Stomach (tissue), 8 donors: ENCODE measurements at regions not wholly inside any gene's neighbourhood (a gene's known extent, or its start where the extent isn't known, plus 50 kb on each side); places are given as distances from the start of the nearest gene placed in this dataset.

Experiments
- DNase-seq, 2 donors: peaks; one replicate each; pipeline versions ENCODE4 v3.0.0 to v3.0.0-alpha.2; 2013 to 2019
- H3K27ac ChIP-seq, 5 donors: fragments of 200-600 bp in 4 of 5; sonication (generic) in 4 of 5; one replicate each; pipeline ENCODE4 v1.5.1; 2013 to 2019; ENCODE audit warnings: mild to moderate bottlenecking in 1 of 5, moderate library complexity in 1 of 5
- H3K27me3 ChIP-seq, 3 donors: fragments of 200-600 bp; sonication (generic); one replicate each; pipeline ENCODE4 v1.5.1; 2017 to 2019; ENCODE audit warnings: mixed run types in 1 of 3
- H3K36me3 ChIP-seq, 4 donors: fragments of 200-600 bp; sonication (generic); 1 replicate in 3 of 4; 2 replicates in 1 of 4; pipeline ENCODE4 v1.5.1; 2016 to 2019
- H3K4me1 ChIP-seq, 4 donors: fragments of 200-600 bp; sonication (generic); one replicate each; pipeline ENCODE4 v1.5.1; 2016 to 2019
- H3K4me3 ChIP-seq, 4 donors: fragments of 200-600 bp; sonication (generic) in 3 of 4; one replicate each; pipeline ENCODE4 v1.5.1; 2016 to 2019; ENCODE audit warnings: mild to moderate bottlenecking in 1 of 4
- H3K9me3 ChIP-seq, 4 donors: fragments of 200-600 bp; sonication (generic); one replicate each; pipeline ENCODE4 v1.5.1; 2016 to 2019
- CTCF ChIP-seq, 7 experiments: fragments of 450-650 bp in 4 of 7; fragments of 200-600 bp in 3 of 7; sonication (generic) in 3 of 7; IDR thresholded peaks; one replicate each; pipeline ENCODE4 v1.5.1; 2016 to 2019; ENCODE audit warnings: antibody characterized with exemption in 7 of 7, control low read depth in 2 of 7, mild to moderate bottlenecking in 1 of 7
- EP300 ChIP-seq: sonication (generic); formaldehyde crosslinking; IDR thresholded peaks from one replicate; pipeline ENCODE4 v1.6.1; 2017; ENCODE audit warnings: antibody characterized with exemption
- POLR2A ChIP-seq, 4 donors: fragments of 450-650 bp; IDR thresholded peaks; one replicate each; pipeline ENCODE4 v1.6.1; 2016; ENCODE audit warnings: antibody characterized with exemption in 4 of 4, control low read depth in 2 of 4, mild to moderate bottlenecking in 1 of 4, moderate library complexity in 1 of 4
- POLR2AphosphoS5 ChIP-seq, 3 donors: sonication (generic); formaldehyde crosslinking; IDR thresholded peaks; one replicate each; pipeline ENCODE4 v1.6.1; 2016; ENCODE audit warnings: antibody characterized with exemption in 3 of 3
- WGBS, 5 donors: extraction: QIAGEN DNeasy Blood & Tissue Kit in 3 of 5; methylation state at CpG; one replicate each; pipeline versions ENCODE4 v1.1.5 to v1.1.7; 2013 to 2018; 5-methylcytosine and 5-hydroxymethylcytosine counted together
- intact Hi-C: fragments of 100-400 bp; cut with DNase I; formaldehyde crosslinking; loops from one replicate; pipeline ENCODE4 v1.15.1; 2023; ENCODE audit warnings: low total_unique reads
- donor health status: healthy with polysubstance abuse.
- donor health status: Bipolar disorder and iron deficiency.
- donor health status: healthy.

GRCh38 chr4:14184265-14184664 lies 556.7 kb upstream of the BOD1L1 start:
- Histone ChIP-seq H3K27me3 (no peaks in the 10 kb centered on the region), H3K4me1 (peaks cover 6 to 19% (median 14%) of the 10 kb centered on the region in 4 donors), H3K36me3 (no peaks in the 10 kb centered on the region), H3K4me3 (no peak overlapping the region), H3K27ac (no peak overlapping the region), H3K9me3 (no peaks in the 10 kb centered on the region)
- intact Hi-C loops, result no loop called here
- DNase-seq, result peak in 1 of 2 donors; percentile 67
- TF ChIP-seq POLR2AphosphoS5 (IDR thresholded peaks at IDR 0.05) (no peak), CTCF (IDR thresholded peaks at IDR 0.05) (no peak), POLR2A (IDR thresholded peaks at IDR 0.05) (no peak), EP300 (no peak)
- 45 to 68% (median 58%) methylated on average over 3 of the region's 3 CpGs for WGBS, 5 donors

- Histone ChIP-seq H3K27me3 (no peaks in the 10 kb centered on the region), H3K27ac (no peak overlapping the region), H3K9me3 (no peaks in the 10 kb centered on the region), H3K36me3 (no peaks in the 10 kb centered on the region), H3K4me1 (peaks cover 6 to 14% (median 11%) of the 10 kb centered on the region in 4 donors), H3K4me3 (no peak overlapping the region)
- intact Hi-C loops, result no loop called here
- DNase-seq, result no peak
- TF ChIP-seq POLR2AphosphoS5 (IDR thresholded peaks at IDR 0.05) (no peak), POLR2A (IDR thresholded peaks at IDR 0.05) (no peak), CTCF (IDR thresholded peaks at IDR 0.05) (no peak), EP300 (no peak)
- 84 to 93% (median 85%) methylated on average over 2 of the region's 2 CpGs for WGBS, 5 donors
Measured at GRCh38 chr4:14184767-14185166, 557.2 kb upstream of the BOD1L1 start.

- TF ChIP-seq POLR2A (IDR thresholded peaks at IDR 0.05) (no peak), CTCF (IDR thresholded peaks at IDR 0.05) (no peak), POLR2AphosphoS5 (IDR thresholded peaks at IDR 0.05) (no peak), EP300 (no peak)
- no peaks in the 10 kb centered on the region for H3K27me3 ChIP-seq
- intact Hi-C loops, result no loop called here
Measured at GRCh38 chr4:14188214-14188613, 560.7 kb upstream of the BOD1L1 start.

GRCh38 chr4:14193601-14194000 lies 566.1 kb upstream of the BOD1L1 start:
- no peak for TF ChIP-seq EP300
- no peak for TF ChIP-seq POLR2AphosphoS5 (IDR thresholded peaks at IDR 0.05)
- no peak for TF ChIP-seq POLR2A (IDR thresholded peaks at IDR 0.05)
- Histone ChIP-seq H3K36me3 (no peaks in the 10 kb centered on the region), H3K27ac (no peak overlapping the region), H3K27me3 (no peaks in the 10 kb centered on the region), H3K9me3 (no peaks in the 10 kb centered on the region), H3K4me3 (no peak overlapping the region), H3K4me1 (no peaks in the 10 kb centered on the region)
- 69 to 90% (median 78%) methylated on average over 1 of the region's 1 CpG for WGBS, 5 donors
- intact Hi-C loops, result no loop called here
- DNase-seq, result no peak

More at GRCh38 chr4:14188214-14188613, 560.7 kb upstream of the BOD1L1 start:
- Histone ChIP-seq H3K4me1 (no peaks in the 10 kb centered on the region), H3K4me3 (no peak overlapping the region), H3K9me3 (no peaks in the 10 kb centered on the region), H3K36me3 (no peaks in the 10 kb centered on the region), H3K27ac (no peak overlapping the region)
- no peak for DNase-seq

- DNase-seq, result peak; percentile 61 to 84
- no peaks in the 10 kb centered on the region for H3K27me3 ChIP-seq
- H3K36me3 ChIP-seq, result no peaks in the 10 kb centered on the region
- WGBS, 5 donors, result 8 to 16% (median 10%) methylated on average over 7 of the region's 7 CpGs
- H3K27ac ChIP-seq, result no peak overlapping the region
- no peak overlapping the region for H3K4me3 ChIP-seq
- H3K9me3 ChIP-seq, result no peaks in the 10 kb centered on the region
- H3K4me1 ChIP-seq, result no peaks in the 10 kb centered on the region
- TF ChIP-seq POLR2A (IDR thresholded peaks at IDR 0.05) (no peak), CTCF (IDR thresholded peaks at IDR 0.05) (no peak), EP300 (no peak), POLR2AphosphoS5 (IDR thresholded peaks at IDR 0.05) (no peak)
- intact Hi-C loops, result no loop called here
Measured at GRCh38 chr4:14196131-14196530, 568.6 kb upstream of the BOD1L1 start.
